HepG2 (cell line): ENCODE measurements at regions not wholly inside any gene's neighbourhood (a gene's known extent, or its start where the extent isn't known, plus 50 kb on each side); places are given as distances from the start of the nearest gene placed in this dataset.
A peak's percentile ranks its signal among the peaks of the same experiment; 100 is the strongest.

Experiments used
- FOXA3 ChIP-seq: IDR thresholded peaks from 2 replicates; pipeline ENCODE4 v1.6.1; 2016; ENCODE audit warnings: missing genetic modification reagents, missing compliant biosample characterization
- FOXK2 ChIP-seq: fragments of 450-650 bp; IDR thresholded peaks from 2 replicates; pipeline ENCODE4 v1.6.1; 2016
- HIVEP1 ChIP-seq: sonication (generic); formaldehyde crosslinking; IDR thresholded peaks from 2 replicates; pipeline ENCODE4 v1.4.0; 2020; ENCODE audit warnings: mild to moderate bottlenecking, missing genetic modification reagents
- HMG20B ChIP-seq: conservative IDR thresholded peaks from 2 replicates; pipeline ENCODE4 v1.6.1; 2016; ENCODE audit warnings: missing genetic modification reagents, missing compliant biosample characterization
- JDP2 ChIP-seq: sonication (generic); formaldehyde crosslinking; IDR thresholded peaks from 2 replicates; pipeline ENCODE4 v1.8.1; 2022; ENCODE audit warnings: missing genetic modification reagents, borderline replicate concordance
- MIER2 ChIP-seq: IDR thresholded peaks from 2 replicates; pipeline ENCODE4 v1.6.1; 2016; ENCODE audit warnings: missing biosample characterization, missing genetic modification reagents
- NR2C2 ChIP-seq: sonication (generic); formaldehyde crosslinking; IDR thresholded peaks from 2 replicates; pipeline ENCODE4 v1.4.0; 2020; ENCODE audit warnings: missing genetic modification reagents, mild to moderate bottlenecking, moderate library complexity, borderline replicate concordance
- RCOR2 ChIP-seq: IDR thresholded peaks from 2 replicates; pipeline ENCODE4 v1.6.1; 2016; ENCODE audit warnings: missing biosample characterization, missing genetic modification reagents
- RFX1 ChIP-seq: fragments of 450-650 bp; IDR thresholded peaks from 2 replicates; pipeline ENCODE4 v1.6.1; 2017
- SKI ChIP-seq: fragments of 450-650 bp; IDR thresholded peaks from one replicate; pipeline ENCODE4 v1.6.1; 2018; ENCODE audit warnings: mild to moderate bottlenecking; ENCODE audit not compliant: partially characterized antibody
- SMAD9 ChIP-seq: sonication (generic); formaldehyde crosslinking; IDR thresholded peaks from 2 replicates; pipeline ENCODE4 v1.5.1; 2020; ENCODE audit warnings: mild to moderate bottlenecking, missing genetic modification reagents
- SOX5 ChIP-seq: IDR thresholded peaks from 2 replicates; pipeline ENCODE4 v1.6.1; 2016; ENCODE audit warnings: borderline replicate concordance
- ZBTB3 ChIP-seq: sonication (generic); formaldehyde crosslinking; IDR thresholded peaks from 2 replicates; pipeline ENCODE4 v1.4.0; 2020; ENCODE audit warnings: low read depth, mild to moderate bottlenecking, moderate library complexity, missing genetic modification reagents, borderline replicate concordance
- ZC3H13 ChIP-seq: sonication (generic); formaldehyde crosslinking; IDR thresholded peaks from 2 replicates; pipeline ENCODE4 v1.8.1; 2023; ENCODE audit warnings: mild to moderate bottlenecking, missing genetic modification reagents, moderate library complexity
- ZNF354B ChIP-seq: sonication (generic); formaldehyde crosslinking; IDR thresholded peaks from 2 replicates; pipeline ENCODE4 v1.8.0; 2022; ENCODE audit warnings: mild to moderate bottlenecking, missing genetic modification reagents
- ZNF567 ChIP-seq: sonication (generic); formaldehyde crosslinking; IDR thresholded peaks from 2 replicates; pipeline ENCODE4 v1.8.1; 2023; ENCODE audit warnings: mild to moderate bottlenecking, missing genetic modification reagents, borderline replicate concordance
- ZNF569 ChIP-seq: sonication (generic); formaldehyde crosslinking; IDR thresholded peaks from 2 replicates; pipeline ENCODE4 v1.5.0; 2020; ENCODE audit warnings: mild to moderate bottlenecking, missing genetic modification reagents, moderate library complexity, borderline replicate concordance
- ZNF790 ChIP-seq: sonication (generic); formaldehyde crosslinking; IDR thresholded peaks from 2 replicates; pipeline ENCODE4 v1.8.0; 2022; ENCODE audit warnings: missing genetic modification reagents, mild to moderate bottlenecking, borderline replicate concordance
- ZNF816 ChIP-seq: sonication (generic); formaldehyde crosslinking; IDR thresholded peaks from 2 replicates; pipeline ENCODE4 v1.8.0; 2022; ENCODE audit warnings: missing genetic modification reagents, mild to moderate bottlenecking, borderline replicate concordance
- ZNF878 ChIP-seq: sonication (generic); formaldehyde crosslinking; IDR thresholded peaks from 2 replicates; pipeline ENCODE4 v1.8.1; 2023; ENCODE audit warnings: mild to moderate bottlenecking, missing genetic modification reagents, moderate library complexity
- ZSCAN22 ChIP-seq: sonication (generic); formaldehyde crosslinking; IDR thresholded peaks from 2 replicates; pipeline ENCODE4 v1.4.0; 2020; ENCODE audit warnings: mild to moderate bottlenecking, missing genetic modification reagents
- TF ChIP-seq, protein P1 (sequence below): sonication (generic); formaldehyde crosslinking; IDR thresholded peaks from 2 replicates; pipeline ENCODE4 v1.4.0; 2020; ENCODE audit warnings: missing genetic modification reagents, borderline replicate concordance
- TF ChIP-seq, protein P2 (sequence below), 2 experiments: fragments of 450-650 bp in 1 of 2; sonication (generic) in 1 of 2; formaldehyde crosslinking; IDR thresholded peaks; 2 replicates each; pipeline versions ENCODE4 v1.5.0 to v1.8.0; 2020 to 2022; ENCODE audit warnings: mild to moderate bottlenecking in 1 of 2, missing genetic modification reagents in 1 of 2
- TF ChIP-seq, protein P3 (sequence below): sonication (generic); formaldehyde crosslinking; IDR thresholded peaks from 2 replicates; pipeline ENCODE4 v1.8.1; 2023; ENCODE audit warnings: mild to moderate bottlenecking, missing genetic modification reagents
- TF ChIP-seq, protein P4 (sequence below): sonication (generic); formaldehyde crosslinking; conservative IDR thresholded peaks from 2 replicates; pipeline ENCODE4 v1.8.0; 2022; ENCODE audit warnings: mild to moderate bottlenecking, moderate library complexity, missing genetic modification reagents

DNA sequence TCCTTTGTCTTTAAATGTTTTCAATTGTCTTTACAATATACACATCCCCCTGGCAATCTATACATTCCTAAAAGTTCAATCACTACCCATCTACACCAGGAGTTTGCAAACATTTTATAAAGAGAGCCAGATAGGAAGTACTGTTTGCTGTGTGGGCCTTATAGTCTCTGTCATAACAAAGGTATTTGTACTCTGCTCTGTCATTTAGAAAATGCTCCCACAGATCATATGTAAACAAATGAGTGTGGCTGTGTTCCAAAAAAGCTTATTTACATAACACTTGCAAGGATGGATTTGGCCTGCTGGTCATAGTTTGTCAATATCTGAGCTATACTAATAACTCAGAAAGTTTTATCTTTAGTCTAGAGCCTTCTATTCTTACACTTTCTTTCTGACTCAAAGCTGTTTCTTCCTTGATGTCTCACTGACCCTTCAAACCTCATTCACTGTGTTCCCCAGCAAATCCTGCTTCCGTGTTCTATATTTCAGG lies 511.9 kb downstream of the GBE1 start (continued):
- TF ChIP-seq ZC3H13 (CRISPR knock-in tag) (no peak), SKI (no peak), SMAD9 (CRISPR knock-in tag) (no peak), ZNF569 (CRISPR knock-in tag) (no peak), ZBTB3 (CRISPR knock-in tag) (no peak), SOX5 (CRISPR knock-in tag) (peak; percentile 99), FOXA3 (CRISPR knock-in tag) (peak; percentile 99), ZNF816 (CRISPR knock-in tag) (0 out of 2 replicates have a peak, but pooled peaks have one; percentile 19), ZNF790 (no peak), RCOR2 (CRISPR knock-in tag) (peak; percentile 57; the same call in 1 of the 2 replicates), ZNF354B (CRISPR knock-in tag) (no peak), ZSCAN22 (CRISPR knock-in tag) (no peak), MIER2 (CRISPR knock-in tag) (no peak), JDP2 (no peak), RFX1 (no peak), ZNF878 (CRISPR knock-in tag) (no peak; the same call in 1 of the 2 replicates), HIVEP1 (CRISPR knock-in tag) (no peak), FOXK2 (peak; percentile 71), ZNF567 (CRISPR knock-in tag) (no peak), NR2C2 (CRISPR knock-in tag) (0 out of 2 replicates have a peak, but pooled peaks have one; percentile 30), HMG20B (CRISPR knock-in tag) (0 out of 2 replicates have a peak, but pooled peaks have one; percentile 61)
- TF ChIP-seq, protein P1, sequence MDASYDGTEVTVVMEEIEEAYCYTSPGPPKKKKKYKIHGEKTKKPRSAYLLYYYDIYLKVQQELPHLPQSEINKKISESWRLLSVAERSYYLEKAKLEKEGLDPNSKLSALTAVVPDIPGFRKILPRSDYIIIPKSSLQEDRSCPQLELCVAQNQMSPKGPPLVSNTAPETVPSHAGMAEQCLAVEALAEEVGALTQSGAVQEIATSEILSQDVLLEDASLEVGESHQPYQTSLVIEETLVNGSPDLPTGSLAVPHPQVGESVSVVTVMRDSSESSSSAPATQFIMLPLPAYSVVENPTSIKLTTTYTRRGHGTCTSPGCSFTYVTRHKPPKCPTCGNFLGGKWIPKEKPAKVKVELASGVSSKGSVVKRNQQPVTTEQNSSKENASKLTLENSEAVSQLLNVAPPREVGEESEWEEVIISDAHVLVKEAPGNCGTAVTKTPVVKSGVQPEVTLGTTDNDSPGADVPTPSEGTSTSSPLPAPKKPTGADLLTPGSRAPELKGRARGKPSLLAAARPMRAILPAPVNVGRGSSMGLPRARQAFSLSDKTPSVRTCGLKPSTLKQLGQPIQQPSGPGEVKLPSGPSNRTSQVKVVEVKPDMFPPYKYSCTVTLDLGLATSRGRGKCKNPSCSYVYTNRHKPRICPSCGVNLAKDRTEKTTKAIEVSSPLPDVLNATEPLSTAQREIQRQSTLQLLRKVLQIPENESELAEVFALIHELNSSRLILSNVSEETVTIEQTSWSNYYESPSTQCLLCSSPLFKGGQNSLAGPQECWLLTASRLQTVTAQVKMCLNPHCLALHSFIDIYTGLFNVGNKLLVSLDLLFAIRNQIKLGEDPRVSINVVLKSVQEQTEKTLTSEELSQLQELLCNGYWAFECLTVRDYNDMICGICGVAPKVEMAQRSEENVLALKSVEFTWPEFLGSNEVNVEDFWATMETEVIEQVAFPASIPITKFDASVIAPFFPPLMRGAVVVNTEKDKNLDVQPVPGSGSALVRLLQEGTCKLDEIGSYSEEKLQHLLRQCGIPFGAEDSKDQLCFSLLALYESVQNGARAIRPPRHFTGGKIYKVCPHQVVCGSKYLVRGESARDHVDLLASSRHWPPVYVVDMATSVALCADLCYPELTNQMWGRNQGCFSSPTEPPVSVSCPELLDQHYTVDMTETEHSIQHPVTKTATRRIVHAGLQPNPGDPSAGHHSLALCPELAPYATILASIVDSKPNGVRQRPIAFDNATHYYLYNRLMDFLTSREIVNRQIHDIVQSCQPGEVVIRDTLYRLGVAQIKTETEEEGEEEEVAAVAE = no peak
- TF ChIP-seq, protein P2, sequence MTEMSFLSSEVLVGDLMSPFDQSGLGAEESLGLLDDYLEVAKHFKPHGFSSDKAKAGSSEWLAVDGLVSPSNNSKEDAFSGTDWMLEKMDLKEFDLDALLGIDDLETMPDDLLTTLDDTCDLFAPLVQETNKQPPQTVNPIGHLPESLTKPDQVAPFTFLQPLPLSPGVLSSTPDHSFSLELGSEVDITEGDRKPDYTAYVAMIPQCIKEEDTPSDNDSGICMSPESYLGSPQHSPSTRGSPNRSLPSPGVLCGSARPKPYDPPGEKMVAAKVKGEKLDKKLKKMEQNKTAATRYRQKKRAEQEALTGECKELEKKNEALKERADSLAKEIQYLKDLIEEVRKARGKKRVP (CRISPR knock-in tag; IDR thresholded peaks at IDR 0.05) = no peak
- TF ChIP-seq, protein P3, sequence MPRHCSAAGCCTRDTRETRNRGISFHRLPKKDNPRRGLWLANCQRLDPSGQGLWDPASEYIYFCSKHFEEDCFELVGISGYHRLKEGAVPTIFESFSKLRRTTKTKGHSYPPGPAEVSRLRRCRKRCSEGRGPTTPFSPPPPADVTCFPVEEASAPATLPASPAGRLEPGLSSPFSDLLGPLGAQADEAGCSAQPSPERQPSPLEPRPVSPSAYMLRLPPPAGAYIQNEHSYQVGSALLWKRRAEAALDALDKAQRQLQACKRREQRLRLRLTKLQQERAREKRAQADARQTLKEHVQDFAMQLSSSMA (CRISPR knock-in tag) = no peak
- TF ChIP-seq, protein P4, sequence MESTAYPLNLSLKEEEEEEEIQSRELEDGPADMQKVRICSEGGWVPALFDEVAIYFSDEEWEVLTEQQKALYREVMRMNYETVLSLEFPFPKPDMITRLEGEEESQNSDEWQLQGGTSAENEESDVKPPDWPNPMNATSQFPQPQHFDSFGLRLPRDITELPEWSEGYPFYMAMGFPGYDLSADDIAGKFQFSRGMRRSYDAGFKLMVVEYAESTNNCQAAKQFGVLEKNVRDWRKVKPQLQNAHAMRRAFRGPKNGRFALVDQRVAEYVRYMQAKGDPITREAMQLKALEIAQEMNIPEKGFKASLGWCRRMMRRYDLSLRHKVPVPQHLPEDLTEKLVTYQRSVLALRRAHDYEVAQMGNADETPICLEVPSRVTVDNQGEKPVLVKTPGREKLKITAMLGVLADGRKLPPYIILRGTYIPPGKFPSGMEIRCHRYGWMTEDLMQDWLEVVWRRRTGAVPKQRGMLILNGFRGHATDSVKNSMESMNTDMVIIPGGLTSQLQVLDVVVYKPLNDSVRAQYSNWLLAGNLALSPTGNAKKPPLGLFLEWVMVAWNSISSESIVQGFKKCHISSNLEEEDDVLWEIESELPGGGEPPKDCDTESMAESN (CRISPR knock-in tag) = 0 out of 2 replicates have a peak, but pooled peaks have one; percentile 18
